Natural killer cell (primary cell): ENCODE measurements at regions not wholly inside any gene's neighbourhood (a gene's known extent, or its start where the extent isn't known, plus 50 kb on each side); places are given as distances from the start of the nearest gene placed in this dataset.

ENCODE experiments used
- ATAC-seq, 3 donors: fragments of 150-1000 bp in 2 of 3; fragments of 200-7000 bp in 1 of 3; cut with Tn5 transposase; 1 replicate in 1 of 3; 2 replicates in 2 of 3; pipeline ENCODE4 v1.10.0; 2021; ENCODE audit warnings: mild to moderate bottlenecking in 2 of 3, moderate library complexity in 2 of 3
- DNase-seq, 2 donors: peaks; one replicate each; pipeline versions ENCODE4 v3.0.0 to v3.0.0-alpha.2; 2013 to 2021; ENCODE audit warnings: mixed read lengths in 1 of 2
- H3K27ac ChIP-seq: one replicate; pipeline ENCODE4 v1.5.1; 2013; ENCODE audit warnings: mild to moderate bottlenecking, low read length
- H3K27me3 ChIP-seq: one replicate; pipeline ENCODE4 v1.6.1; 2013; ENCODE audit warnings: low read length; ENCODE audit not compliant: control insufficient read depth, insufficient read depth
- H3K36me3 ChIP-seq: one replicate; pipeline ENCODE4 v1.6.1; 2013; ENCODE audit warnings: low read length; ENCODE audit not compliant: control insufficient read depth, insufficient read depth
- H3K4me1 ChIP-seq: one replicate; pipeline ENCODE4 v1.6.1; 2013; ENCODE audit warnings: low read length; ENCODE audit not compliant: control insufficient read depth, insufficient read depth
- H3K4me3 ChIP-seq: one replicate; pipeline ENCODE4 v1.5.1; 2013; ENCODE audit warnings: low read length
- H3K9me3 ChIP-seq: one replicate; pipeline ENCODE4 v1.6.1; 2013; ENCODE audit warnings: low read length; ENCODE audit not compliant: control insufficient read depth, insufficient read depth
- H3K27ac Mint-ChIP-seq, 2 donors: one replicate each; pipeline ENCODE4 v1.8.0; 2022; ENCODE audit warnings: mild to moderate bottlenecking in 2 of 2, mixed read lengths in 2 of 2, moderate library complexity in 1 of 2
- H3K27me3 Mint-ChIP-seq, 2 donors: one replicate each; pipeline ENCODE4 v1.8.0; 2022; ENCODE audit warnings: low read depth in 2 of 2, mixed read lengths in 2 of 2
- H3K36me3 Mint-ChIP-seq: one replicate; pipeline ENCODE4 v1.8.0; 2022; ENCODE audit warnings: mixed read lengths
- H3K4me1 Mint-ChIP-seq, 2 donors: one replicate each; pipeline ENCODE4 v1.8.0; 2022; ENCODE audit warnings: mixed read lengths in 2 of 2
- H3K4me3 Mint-ChIP-seq: one replicate; pipeline ENCODE4 v1.8.0; 2022; ENCODE audit warnings: mild to moderate bottlenecking, moderate library complexity, mixed read lengths
- H3K9me3 Mint-ChIP-seq, 2 donors: one replicate each; pipeline ENCODE4 v1.8.0; 2022; ENCODE audit warnings: mixed read lengths in 2 of 2
- WGBS: methylation state at CpG from one replicate; pipeline ENCODE4 v1.1.7; 2013; ENCODE audit warnings: missing lambda C conversion rate; ENCODE audit not compliant: insufficient coverage; 5-methylcytosine and 5-hydroxymethylcytosine counted together
- intact Hi-C: fragments of 100-400 bp; cut with micrococcal nuclease; formaldehyde crosslinking; loops from one replicate; pipeline ENCODE4 v1.14.2; 2022
- TF ChIP-seq, protein P1 (sequence below): fragments of 200-600 bp; IDR thresholded peaks from one replicate; pipeline ENCODE4 v1.8.0; 2022; ENCODE audit warnings: antibody characterized with exemption

DNA sequence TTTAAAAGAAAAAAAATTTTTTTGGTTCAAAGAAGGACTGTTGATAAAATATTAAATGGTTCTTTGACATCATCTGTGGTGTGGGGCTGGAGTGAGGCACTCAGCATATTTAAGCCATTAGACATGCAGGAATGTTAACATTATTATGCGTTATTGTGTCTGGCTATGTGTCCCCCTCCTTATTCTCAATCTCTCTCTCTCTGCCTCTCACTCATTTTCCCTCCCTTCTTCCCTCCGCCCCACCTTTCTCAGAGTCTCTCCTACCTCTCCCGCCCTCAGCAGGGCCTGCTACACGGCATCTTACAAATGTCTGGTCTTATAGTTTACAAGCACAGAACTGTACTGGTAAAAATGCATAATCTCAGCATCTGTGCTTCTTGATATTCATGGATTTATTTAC, 287.8 kb upstream of the TMEM161B start:
- no peaks in the 10 kb centered on the region for H3K9me3 Mint-ChIP-seq
- intact Hi-C loops = no loop called here
- Histone ChIP-seq H3K9me3 (no peaks in the 10 kb centered on the region), H3K27ac (no peak overlapping the region), H3K27me3 (peaks cover 2% of the 10 kb centered on the region), H3K4me3 (no peak overlapping the region), H3K36me3 (no peaks in the 10 kb centered on the region), H3K4me1 (peaks cover 3% of the 10 kb centered on the region)
- H3K27ac Mint-ChIP-seq = no peak overlapping the region
- peaks cover 0 to 5% of the 10 kb centered on the region in 2 donors for H3K4me1 Mint-ChIP-seq
- H3K4me3 Mint-ChIP-seq = no peak overlapping the region
- no peak for ATAC-seq
- WGBS = 91% methylated on average over 4 of the region's 4 CpGs
- peaks cover 6 to 23% of the 10 kb centered on the region in 2 donors for H3K27me3 Mint-ChIP-seq
- DNase-seq = no peak
- TF ChIP-seq, protein P1, sequence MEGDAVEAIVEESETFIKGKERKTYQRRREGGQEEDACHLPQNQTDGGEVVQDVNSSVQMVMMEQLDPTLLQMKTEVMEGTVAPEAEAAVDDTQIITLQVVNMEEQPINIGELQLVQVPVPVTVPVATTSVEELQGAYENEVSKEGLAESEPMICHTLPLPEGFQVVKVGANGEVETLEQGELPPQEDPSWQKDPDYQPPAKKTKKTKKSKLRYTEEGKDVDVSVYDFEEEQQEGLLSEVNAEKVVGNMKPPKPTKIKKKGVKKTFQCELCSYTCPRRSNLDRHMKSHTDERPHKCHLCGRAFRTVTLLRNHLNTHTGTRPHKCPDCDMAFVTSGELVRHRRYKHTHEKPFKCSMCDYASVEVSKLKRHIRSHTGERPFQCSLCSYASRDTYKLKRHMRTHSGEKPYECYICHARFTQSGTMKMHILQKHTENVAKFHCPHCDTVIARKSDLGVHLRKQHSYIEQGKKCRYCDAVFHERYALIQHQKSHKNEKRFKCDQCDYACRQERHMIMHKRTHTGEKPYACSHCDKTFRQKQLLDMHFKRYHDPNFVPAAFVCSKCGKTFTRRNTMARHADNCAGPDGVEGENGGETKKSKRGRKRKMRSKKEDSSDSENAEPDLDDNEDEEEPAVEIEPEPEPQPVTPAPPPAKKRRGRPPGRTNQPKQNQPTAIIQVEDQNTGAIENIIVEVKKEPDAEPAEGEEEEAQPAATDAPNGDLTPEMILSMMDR = no peak
- no peaks in the 10 kb centered on the region for H3K36me3 Mint-ChIP-seq

- no peak overlapping the region for H3K27ac Mint-ChIP-seq
- Histone ChIP-seq H3K27ac (no peak overlapping the region), H3K27me3 (peaks cover 2% of the 10 kb centered on the region), H3K4me3 (no peak overlapping the region), H3K9me3 (no peaks in the 10 kb centered on the region), H3K36me3 (no peaks in the 10 kb centered on the region), H3K4me1 (peaks cover 3% of the 10 kb centered on the region)
- WGBS = 6% methylated on average over 3 of the region's 4 CpGs
- DNase-seq (no peak), ATAC-seq (no peak)
- H3K9me3 Mint-ChIP-seq = no peaks in the 10 kb centered on the region
- H3K36me3 Mint-ChIP-seq = no peaks in the 10 kb centered on the region
- no peak overlapping the region for H3K4me3 Mint-ChIP-seq
- TF ChIP-seq, protein P1 = no peak
- H3K4me1 Mint-ChIP-seq = peaks cover 0 to 5% of the 10 kb centered on the region in 2 donors
- H3K27me3 Mint-ChIP-seq = peaks cover 6 to 23% of the 10 kb centered on the region in 2 donors
- intact Hi-C loops = no loop called here
Observed at GRCh38 chr5:88555674-88556073, 287.0 kb upstream of the TMEM161B start.

DNA sequence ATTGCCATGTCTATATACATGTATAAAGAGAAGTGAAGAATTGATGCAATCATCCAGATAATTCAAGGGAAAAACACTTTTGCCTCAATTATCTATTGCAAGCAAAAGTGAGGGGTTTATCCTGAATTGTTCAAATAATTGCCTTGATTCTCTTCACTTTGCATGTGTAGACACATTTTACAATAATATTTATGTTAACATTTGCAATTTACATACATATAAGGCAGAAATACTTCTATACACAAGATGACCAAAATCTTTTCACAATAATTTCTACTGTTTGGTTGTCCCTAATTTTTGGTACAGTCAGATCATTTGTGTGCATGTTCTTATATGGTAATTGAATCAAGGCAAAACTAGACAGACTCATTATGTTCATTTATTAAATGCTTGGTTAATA, 285.3 kb upstream of the TMEM161B start:
- Histone ChIP-seq H3K9me3 (no peaks in the 10 kb centered on the region), H3K27me3 (peaks cover 2% of the 10 kb centered on the region), H3K27ac (no peak overlapping the region), H3K4me1 (peaks cover 3% of the 10 kb centered on the region), H3K4me3 (no peak overlapping the region), H3K36me3 (no peaks in the 10 kb centered on the region)
- intact Hi-C loops = no loop called here
- Mint-ChIP-seq H3K4me1 (peaks cover 0 to 5% of the 10 kb centered on the region in 2 donors), H3K27ac (no peak overlapping the region), H3K36me3 (no peaks in the 10 kb centered on the region), H3K27me3 (peaks cover 8 to 23% of the 10 kb centered on the region in 2 donors), H3K9me3 (no peaks in the 10 kb centered on the region), H3K4me3 (no peak overlapping the region)
- no peak for DNase-seq
- TF ChIP-seq, protein P1 = no peak
- ATAC-seq = no peak

DNA sequence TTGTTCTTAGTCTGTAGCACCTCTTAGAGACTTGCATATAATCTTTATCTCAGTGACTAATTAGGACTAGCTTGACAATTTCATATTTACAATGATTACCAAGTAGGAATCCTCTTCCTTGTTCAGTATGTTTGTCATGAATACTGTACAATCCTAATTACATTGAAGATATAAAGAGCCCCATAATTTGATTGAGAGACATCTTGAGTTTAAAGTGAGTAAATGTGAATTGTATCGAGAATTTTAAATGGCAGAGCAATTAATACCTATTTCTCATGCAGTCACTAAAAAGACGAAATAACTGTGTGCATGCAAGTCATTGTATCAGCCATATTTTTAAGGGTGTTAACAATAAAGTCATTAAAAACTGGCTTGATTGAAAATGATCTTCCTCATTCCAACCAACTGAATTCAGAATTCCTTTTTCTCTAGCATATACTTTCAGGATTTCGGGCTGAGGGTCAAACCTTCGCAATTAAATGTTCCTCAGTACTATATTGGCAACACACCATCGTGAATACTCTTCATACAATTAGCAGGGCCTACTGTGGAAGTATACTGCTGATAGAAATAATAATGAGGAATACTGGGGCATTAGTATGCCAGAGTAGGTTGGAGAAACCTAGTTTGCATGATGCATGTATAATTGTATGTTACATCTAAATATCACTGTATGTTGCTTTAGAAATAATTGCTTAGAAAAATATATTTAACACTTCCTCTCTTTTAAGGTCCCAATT, 284.7 kb upstream of the TMEM161B start:
- 97% methylated on average over 3 of the region's 5 CpGs for WGBS
- ATAC-seq = no peak

More for the DNA sequence above, 284.7 kb upstream of the TMEM161B start:
- intact Hi-C loops = no loop called here
- TF ChIP-seq, protein P1 = no peak
- Mint-ChIP-seq H3K27ac (no peak overlapping the region), H3K36me3 (no peaks in the 10 kb centered on the region), H3K9me3 (no peaks in the 10 kb centered on the region), H3K4me1 (peaks cover 0 to 5% of the 10 kb centered on the region in 2 donors), H3K4me3 (no peak overlapping the region), H3K27me3 (peaks cover 8 to 18% of the 10 kb centered on the region in 2 donors)
- Histone ChIP-seq H3K9me3 (no peaks in the 10 kb centered on the region), H3K4me1 (peaks cover 3% of the 10 kb centered on the region), H3K36me3 (no peaks in the 10 kb centered on the region), H3K27me3 (peaks cover 2% of the 10 kb centered on the region), H3K4me3 (no peak overlapping the region), H3K27ac (no peak overlapping the region)
- no peak for DNase-seq
